H1 (cell line): ENCODE measurements at regions not wholly inside any gene's neighbourhood (a gene's known extent, or its start where the extent isn't known, plus 50 kb on each side); places are given as distances from the start of the nearest gene placed in this dataset.

Experiments
- CTCF ChIA-PET: fragments of 300-600 bp; sonication (Branson Sonifier 250); formaldehyde crosslinking; loops from one replicate; lab custom pipeline; 2021; ENCODE audit not compliant: partially characterized antibody; lab: Charles Lee
- POLR2A ChIA-PET: fragments of 300-600 bp; sonication (Branson Sonifier 250); formaldehyde crosslinking; loops from one replicate; lab custom pipeline; 2021; ENCODE audit warnings: inconsistent platforms; ENCODE audit not compliant: partially characterized antibody; lab: Charles Lee
- DNase-seq, 2 experiments: peaks; one replicate each; pipeline versions ENCODE4 v3.0.0 to v3.0.0-alpha.2; 2010 to 2022; ENCODE audit warnings: low spot score in 2 of 2, low read depth in 1 of 2, mixed read lengths in 1 of 2
- FAIRE-seq: peaks from 2 replicates; lab custom pipeline; 2011; peaks lifted over from hg19 to GRCh38; lab: Jason Lieb, UNC
- H2AFZ ChIP-seq: 2 replicates; pipeline ENCODE4 v1.8.1; 2012; ENCODE audit warnings: low read length, inconsistent platforms
- H2AK5ac ChIP-seq: 2 replicates; pipeline ENCODE4 v1.6.1; 2013; ENCODE audit warnings: low read depth, low read length
- H2BK120ac ChIP-seq: replicated peaks from 2 replicates; pipeline ENCODE3; 2013; ENCODE audit warnings: low read depth, low read length, inconsistent platforms
- H2BK12ac ChIP-seq: 2 replicates; pipeline ENCODE4 v1.6.1; 2013; ENCODE audit warnings: low read depth, low read length
- H2BK15ac ChIP-seq: 2 replicates; pipeline ENCODE4 v1.6.1; 2013; ENCODE audit warnings: low read length
- H2BK20ac ChIP-seq: 2 replicates; pipeline ENCODE4 v1.6.1; 2013; ENCODE audit warnings: low read length
- H2BK5ac ChIP-seq: 2 replicates; pipeline ENCODE4 v1.6.1; 2013; ENCODE audit warnings: low read depth, low read length
- H3K14ac ChIP-seq: 2 replicates; pipeline ENCODE4 v1.6.1; 2013; ENCODE audit warnings: inconsistent platforms; ENCODE audit not compliant: insufficient read length
- H3K18ac ChIP-seq: 2 replicates; pipeline ENCODE4 v1.6.1; 2013; ENCODE audit warnings: low read length; ENCODE audit errors: extremely low read depth
- H3K23ac ChIP-seq: 2 replicates; pipeline ENCODE4 v1.6.1; 2013; ENCODE audit warnings: inconsistent platforms; ENCODE audit not compliant: insufficient read length
- H3K23me2 ChIP-seq: 2 replicates; pipeline ENCODE4 v1.6.1; 2013; ENCODE audit warnings: low read depth, low read length
- H3K27ac ChIP-seq: 2 replicates; pipeline ENCODE4 v1.6.1; 2011; ENCODE audit warnings: low read depth, low read length, inconsistent platforms
- H3K27me3 ChIP-seq, 4 experiments: replicated peaks in 1 of 4; 1 replicate in 1 of 4; 2 replicates in 3 of 4; pipeline versions ENCODE4 v1.6.1 to v1.8.1; 2011 to 2013; ENCODE audit warnings: low read length in 3 of 4, mild to moderate bottlenecking in 3 of 4, inconsistent platforms in 2 of 4, mixed read lengths in 2 of 4, moderate library complexity in 1 of 4; ENCODE audit not compliant: control insufficient read depth in 3 of 4, insufficient read depth in 3 of 4; ENCODE audit errors: extremely low read depth in 1 of 4
- H3K36me3 ChIP-seq, 4 experiments: 2 replicates each; pipeline versions ENCODE4 v1.6.1 to v1.8.1; 2011 to 2013; ENCODE audit warnings: mild to moderate bottlenecking in 4 of 4, low read length in 3 of 4, moderate library complexity in 2 of 4, control low read depth in 1 of 4, inconsistent platforms in 1 of 4; ENCODE audit not compliant: insufficient read depth in 4 of 4, control insufficient read depth in 2 of 4
- H3K4ac ChIP-seq: replicated peaks from 2 replicates; pipeline ENCODE3; 2013; ENCODE audit warnings: low read length, low read depth, mixed read lengths, inconsistent platforms; ENCODE audit not compliant: insufficient read length
- H3K4me1 ChIP-seq, 4 experiments: replicated peaks in 1 of 4; 1 replicate in 1 of 4; 2 replicates in 3 of 4; pipeline versions ENCODE4 v1.6.1 to v1.8.1; 2011 to 2013; ENCODE audit warnings: low read length in 3 of 4, inconsistent platforms in 2 of 4, mixed read lengths in 1 of 4; ENCODE audit not compliant: insufficient read depth in 4 of 4, control insufficient read depth in 3 of 4
- H3K4me2 ChIP-seq, 2 experiments: 2 replicates each; pipeline versions ENCODE4 v1.6.1 to v1.8.1; 2011 to 2013; ENCODE audit warnings: low read depth in 2 of 2, low read length in 2 of 2, control low read depth in 1 of 2, inconsistent platforms in 1 of 2, mild to moderate bottlenecking in 1 of 2; ENCODE audit not compliant: insufficient read depth in 1 of 2
- H3K4me3 ChIP-seq, 4 experiments: fragments of 200-600, 300-600 bp in 1 of 4; sonication (generic), shearing (Covaris generic), sonication (Bioruptor Twin) in 1 of 4; 2 replicates each; pipeline versions ENCODE4 v1.5.1 to v1.8.1; 2011 to 2016; ENCODE audit warnings: low read length in 4 of 4, low read depth in 3 of 4, control low read depth in 2 of 4, inconsistent platforms in 2 of 4, mild to moderate bottlenecking in 2 of 4, mixed read lengths in 1 of 4, moderate library complexity in 1 of 4; ENCODE audit not compliant: insufficient read depth in 2 of 4; ENCODE audit errors: extremely low read depth in 1 of 4
- H3K56ac ChIP-seq: replicated peaks from 2 replicates; pipeline ENCODE3; 2013; ENCODE audit warnings: low read depth, mild to moderate bottlenecking, mixed read lengths, low read length, inconsistent platforms; ENCODE audit not compliant: insufficient read length
- H3K79me1 ChIP-seq: 2 replicates; pipeline ENCODE4 v1.6.1; 2013; ENCODE audit warnings: low read depth, low read length, control low read depth
- H3K79me2 ChIP-seq, 2 experiments: 2 replicates each; pipeline versions ENCODE4 v1.6.1 to v1.8.1; 2012 to 2013; ENCODE audit warnings: low read length in 2 of 2, mild to moderate bottlenecking in 2 of 2, inconsistent platforms in 1 of 2; ENCODE audit not compliant: insufficient read depth in 2 of 2, control insufficient read depth in 1 of 2
- H3K9ac ChIP-seq, 4 experiments: replicated peaks in 1 of 4; 1 replicate in 1 of 4; 2 replicates in 3 of 4; pipeline versions ENCODE4 v1.6.1 to v1.8.1; 2011 to 2013; ENCODE audit warnings: low read depth in 3 of 4, low read length in 3 of 4, control low read depth in 2 of 4, mild to moderate bottlenecking in 2 of 4, moderate library complexity in 2 of 4, inconsistent platforms in 1 of 4; ENCODE audit errors: extremely low read depth in 1 of 4
- H3K9me3 ChIP-seq, 2 experiments: 2 replicates each; pipeline versions ENCODE4 v1.6.1 to v1.8.1; 2012 to 2013; ENCODE audit warnings: mild to moderate bottlenecking in 2 of 2, moderate library complexity in 2 of 2, control low read depth in 1 of 2, inconsistent platforms in 1 of 2, low read depth in 1 of 2, low read length in 1 of 2, mixed read lengths in 1 of 2; ENCODE audit not compliant: insufficient read depth in 2 of 2
- H4K20me1 ChIP-seq, 2 experiments: replicated peaks in 1 of 2; 2 replicates each; pipeline versions ENCODE3 to v1.8.1; 2011 to 2013; ENCODE audit warnings: inconsistent platforms in 2 of 2, low read length in 2 of 2, mild to moderate bottlenecking in 1 of 2; ENCODE audit not compliant: insufficient read depth in 2 of 2, control insufficient read depth in 1 of 2
- H4K5ac ChIP-seq: 2 replicates; pipeline ENCODE4 v1.6.1; 2013; ENCODE audit warnings: low read length, low read depth, mixed read lengths, inconsistent platforms; ENCODE audit not compliant: insufficient read length
- H4K8ac ChIP-seq: 2 replicates; pipeline ENCODE4 v1.8.0; 2013; ENCODE audit warnings: mild to moderate bottlenecking, moderate library complexity, low read length, inconsistent platforms; ENCODE audit not compliant: insufficient read depth; ENCODE audit errors: extremely low read depth
- H4K91ac ChIP-seq: replicated peaks from 2 replicates; pipeline ENCODE3; 2013; ENCODE audit warnings: low read length, mixed read lengths, inconsistent platforms; ENCODE audit not compliant: insufficient read length
- BACH1 ChIP-seq: IDR thresholded peaks from 2 replicates; pipeline ENCODE4 v1.6.1; 2012; ENCODE audit warnings: low read length, improper control_type of control experiment
- BRCA1 ChIP-seq: IDR thresholded peaks from 2 replicates; pipeline ENCODE4 v1.6.1; 2012; ENCODE audit warnings: low read depth, low read length, improper control_type of control experiment
- GTF2F1 ChIP-seq: IDR thresholded peaks from 2 replicates; pipeline ENCODE4 v1.6.1; 2012; ENCODE audit warnings: low read depth, low read length, improper control_type of control experiment, borderline replicate concordance
- HDAC6 ChIP-seq: IDR thresholded peaks from one replicate; pipeline ENCODE4 v1.7.1; 2012; ENCODE audit warnings: low read depth, mild to moderate bottlenecking, inconsistent platforms, low read length, moderate library complexity
- JUN ChIP-seq: IDR thresholded peaks from 2 replicates; pipeline ENCODE4 v1.6.1; 2011; ENCODE audit warnings: low read depth, mild to moderate bottlenecking, improper control_type of control experiment, low read length
- MAX ChIP-seq: IDR thresholded peaks from 2 replicates; pipeline ENCODE4 v1.6.1; 2012; ENCODE audit warnings: inconsistent platforms
- RAD21 ChIP-seq, 2 experiments: IDR thresholded peaks in 1 of 2; conservative IDR thresholded peaks in 1 of 2; 2 replicates each; pipeline ENCODE4 v1.6.1; 2011; ENCODE audit warnings: low read depth in 2 of 2, low read length in 2 of 2, improper control_type of control experiment in 1 of 2, inconsistent platforms in 1 of 2, mild to moderate bottlenecking in 1 of 2, moderate library complexity in 1 of 2
- RBBP5 ChIP-seq: IDR thresholded peaks from 2 replicates; pipeline ENCODE4 v1.7.1; 2012; ENCODE audit warnings: low read depth, mild to moderate bottlenecking, inconsistent platforms, low read length, moderate library complexity, borderline replicate concordance
- SIN3A ChIP-seq, 2 experiments: IDR thresholded peaks in 1 of 2; conservative IDR thresholded peaks in 1 of 2; 2 replicates each; pipeline ENCODE4 v1.6.1; 2011 to 2012; ENCODE audit warnings: low read length in 2 of 2, improper control_type of control experiment in 1 of 2, low read depth in 1 of 2, mild to moderate bottlenecking in 1 of 2
- SUZ12 ChIP-seq: fragments of 200-600 bp; sonication (generic); IDR thresholded peaks from 2 replicates; pipeline ENCODE4 v1.6.1; 2012; ENCODE audit warnings: mild to moderate bottlenecking, inconsistent platforms, low read length, moderate library complexity, mixed read lengths
- TAF7 ChIP-seq: optimal IDR thresholded peaks from 2 replicates; pipeline ENCODE3; 2011; ENCODE audit warnings: low read depth, mild to moderate bottlenecking, inconsistent platforms, low read length, moderate library complexity, borderline replicate concordance
- TBP ChIP-seq: IDR thresholded peaks from 2 replicates; pipeline ENCODE4 v1.6.1; 2011; ENCODE audit warnings: low read depth, low read length, improper control_type of control experiment
- TCF12 ChIP-seq: IDR thresholded peaks from 2 replicates; pipeline ENCODE4 v1.6.1; 2011; ENCODE audit warnings: low read depth, mild to moderate bottlenecking, low read length
- WGBS, 2 experiments: shearing (Covaris generic) in 1 of 2; methylation state at CpG; one replicate each; pipeline versions ENCODE4 v1.1.6 to v1.1.7; 2013 to 2015; ENCODE audit warnings: low lambda C conversion rate in 2 of 2, mixed read lengths in 2 of 2, inconsistent platforms in 1 of 2, low coverage in 1 of 2, missing lambda C conversion rate in 1 of 2; ENCODE audit not compliant: insufficient replicate concordance in 2 of 2, insufficient coverage in 1 of 2, insufficient read length in 1 of 2; ENCODE audit errors: extremely low coverage in 1 of 2, missing lambda C conversion rate in 1 of 2; 5-methylcytosine and 5-hydroxymethylcytosine counted together

DNA sequence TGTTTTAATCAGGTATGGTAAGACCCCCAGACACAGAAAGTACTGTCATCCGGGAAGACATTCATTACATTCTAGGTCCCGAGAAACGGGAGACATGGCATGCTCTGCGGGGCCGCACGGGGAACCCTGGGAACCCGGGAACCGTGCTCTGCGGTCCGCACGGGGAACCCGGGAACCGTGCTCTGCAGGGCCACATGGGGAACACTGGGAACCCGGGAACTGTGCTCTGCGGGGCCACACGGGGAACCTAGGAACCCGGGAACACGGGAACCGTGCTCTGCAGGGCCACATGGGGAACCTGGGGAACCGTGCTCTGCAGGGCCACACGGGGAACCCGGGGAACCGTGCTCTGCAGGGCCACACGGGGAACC is 165.6 kb upstream of the SULF2 start:
- H3K79me1 ChIP-seq: no peaks in the 10 kb centered on the region
- no peak overlapping the region for H2AFZ ChIP-seq
- no peak overlapping the region for H4K8ac ChIP-seq
- no peak overlapping the region for H3K27ac ChIP-seq
- H3K79me2 ChIP-seq: no peaks in the 10 kb centered on the region
- TF ChIP-seq SUZ12: no peak
- no peak for TF ChIP-seq BACH1
- TF ChIP-seq HDAC6: no peak
- no peak for TF ChIP-seq SIN3A (conservative IDR thresholded peaks at IDR 0.05 in 1 of 2, IDR thresholded peaks at IDR 0.05 in 1 of 2; ENCODE audit: low read depth in 1 of 2, low read length in 2 of 2)
- no peak for TF ChIP-seq JUN
- TF ChIP-seq TCF12: no peak
- no peak for TF ChIP-seq RBBP5
- TF ChIP-seq TAF7: no peak
- no peak for TF ChIP-seq GTF2F1
- no peak for TF ChIP-seq MAX
- TF ChIP-seq BRCA1: no peak
- TF ChIP-seq RAD21 (IDR thresholded peaks at IDR 0.05 in 1 of 2, conservative IDR thresholded peaks at IDR 0.05 in 1 of 2; ENCODE audit: low read depth in 2 of 2, low read length in 2 of 2): no peak
- no peak for TF ChIP-seq TBP
- H3K4me3 ChIP-seq: no peak overlapping the region
- H3K4ac ChIP-seq: no peak overlapping the region
- no peak overlapping the region for H2BK12ac ChIP-seq
- no peak overlapping the region for H3K23ac ChIP-seq
- no peaks in the 10 kb centered on the region; a peak in 1 of 7 replicates for H3K4me1 ChIP-seq
- H2BK15ac ChIP-seq: no peak overlapping the region
- no peak overlapping the region for H4K5ac ChIP-seq
- no peaks in the 10 kb centered on the region for H3K36me3 ChIP-seq
- H4K20me1 ChIP-seq: no peaks in the 10 kb centered on the region
- no peak overlapping the region for H2BK20ac ChIP-seq
- H4K91ac ChIP-seq: no peak overlapping the region
- FAIRE-seq: no peak
- no peak overlapping the region for H3K18ac ChIP-seq
- no peak overlapping the region for H3K14ac ChIP-seq
- no peak for DNase-seq
- no peak overlapping the region for H2BK5ac ChIP-seq
- WGBS, 2 experiments: 94% methylated on average over 17 of the region's 24 CpGs; no CpG with 5 or more reads in 1 of the 2 experiments
- no peak overlapping the region for H2BK120ac ChIP-seq
- H2AK5ac ChIP-seq: no peak overlapping the region
- no peak overlapping the region for H3K4me2 ChIP-seq
- no peak overlapping the region for H3K9ac ChIP-seq
- no peaks in the 10 kb centered on the region; a peak in 1 of 4 replicates for H3K9me3 ChIP-seq
- ChIA-PET POLR2A (no interaction called here), CTCF (no interaction called here)
- H3K56ac ChIP-seq: no peak overlapping the region
- H3K27me3 ChIP-seq: no peaks in the 10 kb centered on the region
- no peaks in the 10 kb centered on the region for H3K23me2 ChIP-seq
